GM12864 (cell line): ENCODE measurements at regions not wholly inside any gene's neighbourhood (a gene's known extent, or its start where the extent isn't known, plus 50 kb on each side); places are given as distances from the start of the nearest gene placed in this dataset.

Experiments used
- DNase-seq: peaks from one replicate; pipeline ENCODE4 v3.0.0-alpha.2; 2011; ENCODE audit warnings: low read depth
- H3K4me3 ChIP-seq: 2 replicates; pipeline ENCODE4 v1.5.1; 2011; ENCODE audit warnings: mild to moderate bottlenecking, low read depth, low read length, control low read depth
- CTCF ChIP-seq: IDR thresholded peaks from 2 replicates; pipeline ENCODE4 v1.5.1; 2011; ENCODE audit warnings: low read depth, mild to moderate bottlenecking, moderate library complexity, low read length, control low read depth, inconsistent platforms; ENCODE audit errors: missing control alignments

DNA sequence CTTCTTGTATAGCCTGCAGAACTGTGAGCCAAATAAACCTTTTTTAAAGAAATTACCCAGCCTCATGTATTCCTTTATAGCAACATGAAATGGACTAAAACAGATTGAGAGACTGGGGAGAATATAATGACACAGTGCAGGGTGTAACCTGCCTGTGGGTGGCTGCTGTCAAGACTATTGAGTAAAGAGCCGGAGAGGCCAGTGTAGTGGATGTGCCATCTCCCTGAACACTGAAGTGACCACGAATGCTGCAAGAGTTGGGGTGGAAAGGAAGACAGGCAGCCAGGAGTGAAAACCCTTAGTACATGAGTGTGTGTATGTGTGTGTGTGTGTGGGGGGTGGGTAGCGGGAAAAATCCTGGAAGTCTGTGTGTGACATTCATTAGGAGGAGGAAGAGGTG is 55.2 kb upstream of the FLT1 start:
- no peak for DNase-seq
- no peak for TF ChIP-seq CTCF
- H3K4me3 ChIP-seq, result no peak overlapping the region

GRCh38 chr13:28548872-28549271 is 53.9 kb upstream of the FLT1 start:
- no peak overlapping the region for H3K4me3 ChIP-seq
- no peak for DNase-seq
- TF ChIP-seq CTCF, result no peak

DNA sequence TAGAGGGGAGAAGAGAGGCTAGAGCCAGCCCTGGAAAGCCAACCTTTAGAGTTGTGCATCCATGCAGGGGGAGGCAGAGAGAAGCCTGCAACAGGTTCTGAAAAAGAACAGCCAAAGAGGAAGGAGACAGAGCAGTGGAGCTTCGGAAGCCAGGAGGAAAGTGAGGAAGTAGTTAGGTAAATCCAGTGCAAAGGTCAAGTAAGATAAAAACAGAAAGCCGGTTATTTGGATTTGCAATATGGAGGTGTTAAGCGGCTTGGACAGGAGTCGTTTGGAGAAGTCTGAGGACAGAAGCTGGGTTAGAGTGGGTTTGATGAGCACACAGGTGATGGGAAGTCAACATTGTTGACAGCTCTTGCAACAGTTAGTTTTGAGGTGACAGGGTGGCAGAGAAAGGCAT is 53.5 kb upstream of the FLT1 start:
- DNase-seq, result no peak
- no peak overlapping the region for H3K4me3 ChIP-seq
- TF ChIP-seq CTCF, result no peak

- DNase-seq, result no peak
Observed at GRCh38 chr13:28545583-28546333, 50.8 kb upstream of the FLT1 start.

More at GRCh38 chr13:28545583-28546333, 50.8 kb upstream of the FLT1 start:
- TF ChIP-seq CTCF, result no peak
- no peak overlapping the region for H3K4me3 ChIP-seq
